Activated CD8-positive, alpha-beta memory T cell treated with anti-CD3 and anti-CD28 coated beads, Interleukin-2, amount 10 ng/mL, durations not matched to agents 7 days and 5 days (primary cell): ENCODE measurements at regions not wholly inside any gene's neighbourhood (a gene's known extent, or its start where the extent isn't known, plus 50 kb on each side); places are given as distances from the start of the nearest gene placed in this dataset.

Source experiments
- ATAC-seq: fragments of 150-1000 bp; cut with Tn5 transposase; one replicate; pipeline ENCODE4 v1.10.0; 2021; ENCODE audit warnings: moderate library complexity
- CTCF ChIA-PET: fragments of 350-600 bp; sonication (Branson Sonifier 250); formaldehyde crosslinking; loops from one replicate; lab custom pipeline; 2021; ENCODE audit warnings: antibody characterized with exemption; lab: Charles Lee
- DNase-seq: peaks from one replicate; pipeline ENCODE4 v3.0.0-alpha.2; 2020
- H3K27ac Mint-ChIP-seq: one replicate; pipeline ENCODE4 v1.8.0; 2021; ENCODE audit warnings: mild to moderate bottlenecking, mixed read lengths
- H3K27me3 Mint-ChIP-seq: one replicate; pipeline ENCODE4 v1.8.0; 2021; ENCODE audit warnings: mixed read lengths
- H3K36me3 Mint-ChIP-seq: one replicate; pipeline ENCODE4 v1.8.0; 2021; ENCODE audit warnings: mild to moderate bottlenecking, mixed read lengths
- H3K4me1 Mint-ChIP-seq: one replicate; pipeline ENCODE4 v1.8.0; 2021; ENCODE audit warnings: mixed read lengths
- H3K4me3 Mint-ChIP-seq: one replicate; pipeline ENCODE4 v1.8.0; 2021; ENCODE audit warnings: mild to moderate bottlenecking, moderate library complexity, mixed read lengths
- H3K9me3 Mint-ChIP-seq: one replicate; pipeline ENCODE4 v1.8.0; 2022; ENCODE audit warnings: low read depth, mixed read lengths

DNA sequence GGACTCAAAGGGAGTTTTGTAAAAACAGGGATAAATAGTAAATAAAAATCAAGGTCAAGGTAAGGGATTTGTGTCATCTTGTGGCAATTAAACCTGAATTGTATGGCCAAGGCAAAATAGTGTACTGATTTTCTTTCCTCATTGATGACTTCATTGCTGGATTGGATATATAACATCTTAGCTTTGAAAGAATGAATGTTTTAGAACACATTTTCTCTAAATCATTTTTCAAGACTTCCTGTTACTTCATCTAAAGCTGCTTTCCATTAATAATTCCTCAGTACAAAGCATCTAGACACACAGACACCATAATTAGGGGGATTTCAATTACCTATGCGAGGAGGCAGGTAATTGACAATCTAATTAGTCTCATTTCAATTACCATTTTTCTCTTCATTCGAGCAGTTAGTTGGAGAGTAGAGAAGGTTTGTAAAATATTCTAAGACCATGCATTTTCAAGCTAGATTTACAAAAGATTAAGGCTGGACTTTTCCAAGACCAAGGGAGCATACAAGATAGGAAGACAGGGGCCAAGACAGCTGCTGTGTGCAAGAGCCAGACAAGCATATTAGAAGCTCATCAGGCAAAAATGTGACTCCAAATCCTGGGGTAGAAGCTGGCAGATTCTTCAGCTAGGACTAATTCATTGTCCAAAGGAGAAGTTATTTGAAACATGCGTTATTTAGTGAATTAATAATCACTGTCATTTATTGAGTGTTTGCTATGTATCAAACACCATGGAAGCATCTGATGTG lies 253.6 kb downstream of the EPHA4 start:
- Mint-ChIP-seq H3K4me3 (no peak overlapping the region), H3K27me3 (peaks cover 4% of the 10 kb centered on the region)
- ATAC-seq, result no peak

DNA sequence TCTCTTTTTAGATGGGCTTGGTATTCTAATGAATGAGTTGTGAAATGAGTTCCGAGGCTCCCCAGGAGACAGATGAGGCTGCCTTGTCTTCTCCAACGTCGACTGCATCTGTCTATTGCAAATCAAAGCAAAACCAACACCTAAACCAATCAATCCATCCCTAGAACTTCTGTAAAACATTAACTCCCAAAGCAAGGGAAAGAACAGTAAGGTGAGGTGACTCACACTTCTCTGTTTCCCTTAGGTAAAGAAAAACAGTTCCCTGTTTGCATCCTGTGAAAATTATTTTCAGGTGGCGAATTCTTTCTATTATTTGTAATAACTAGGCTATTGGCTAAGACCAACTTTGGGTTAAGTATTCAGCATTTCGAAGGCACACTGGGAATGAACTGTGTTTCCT lies 249.4 kb downstream of the EPHA4 start:
- CTCF ChIA-PET, result no interaction called here
- no peak overlapping the region for H3K27ac Mint-ChIP-seq
- H3K4me1 Mint-ChIP-seq, result no peaks in the 10 kb centered on the region
- DNase-seq (no peak), ATAC-seq (no peak)
- H3K4me3 Mint-ChIP-seq, result no peak overlapping the region
- H3K9me3 Mint-ChIP-seq, result peaks cover 2% of the 10 kb centered on the region
- H3K36me3 Mint-ChIP-seq, result no peaks in the 10 kb centered on the region
- peaks cover 4% of the 10 kb centered on the region for H3K27me3 Mint-ChIP-seq

More for the DNA sequence above, 253.6 kb downstream of the EPHA4 start:
- Mint-ChIP-seq H3K36me3 (no peaks in the 10 kb centered on the region), H3K27ac (no peak overlapping the region), H3K9me3 (no peaks in the 10 kb centered on the region), H3K4me1 (no peaks in the 10 kb centered on the region)
- CTCF ChIA-PET, result no interaction called here
- DNase-seq, result no peak

DNA sequence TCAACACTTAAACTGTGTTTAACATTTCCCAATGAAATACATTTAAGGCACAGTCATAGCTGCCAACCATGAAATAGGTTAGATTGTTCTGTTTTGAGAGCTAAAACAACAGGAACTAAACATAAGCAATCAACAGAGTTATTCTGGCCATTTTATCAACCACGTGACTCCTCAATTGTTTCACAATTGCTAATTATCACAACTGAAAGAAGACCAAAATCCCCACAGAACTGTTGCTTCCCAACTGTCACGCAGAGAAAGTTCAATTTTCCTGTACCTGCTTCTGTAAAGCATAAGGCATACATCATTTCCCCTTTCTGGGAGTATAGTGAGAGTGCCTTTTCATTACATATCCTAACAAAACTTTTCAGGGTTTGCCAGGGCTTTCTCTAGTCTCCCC lies 248.6 kb downstream of the EPHA4 start:
- CTCF ChIA-PET, result no interaction called here

DNA sequence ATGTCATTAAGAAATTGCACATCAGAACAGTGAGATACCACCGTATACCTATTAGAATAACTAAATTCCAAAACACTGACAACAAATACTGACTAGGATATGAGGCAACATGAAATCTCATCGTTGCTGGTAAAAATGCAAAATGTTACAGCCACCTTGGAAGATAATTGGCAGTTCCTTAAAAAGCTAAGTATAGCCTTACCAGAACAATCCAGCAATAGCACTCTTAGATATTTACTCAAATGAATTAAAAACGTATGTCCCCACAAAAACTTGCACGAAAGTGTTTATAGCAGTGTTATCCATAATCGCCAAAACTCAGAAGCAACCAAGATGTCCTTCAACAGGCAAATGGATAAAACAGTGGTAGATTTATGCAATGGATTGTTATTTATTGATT lies 241.7 kb downstream of the EPHA4 start:
- peaks cover 2% of the 10 kb centered on the region for H3K9me3 Mint-ChIP-seq
- no peak overlapping the region for H3K27ac Mint-ChIP-seq
- H3K4me3 Mint-ChIP-seq, result no peak overlapping the region
- H3K27me3 Mint-ChIP-seq, result no peaks in the 10 kb centered on the region
- no peak for DNase-seq
- CTCF ChIA-PET, result no interaction called here
- no peak for ATAC-seq
- H3K4me1 Mint-ChIP-seq, result no peaks in the 10 kb centered on the region
- H3K36me3 Mint-ChIP-seq, result no peaks in the 10 kb centered on the region

More for the DNA sequence above, 248.6 kb downstream of the EPHA4 start:
- Mint-ChIP-seq H3K4me1 (no peaks in the 10 kb centered on the region), H3K4me3 (no peak overlapping the region), H3K27ac (no peak overlapping the region), H3K27me3 (peaks cover 2% of the 10 kb centered on the region), H3K36me3 (no peaks in the 10 kb centered on the region), H3K9me3 (peaks cover 2% of the 10 kb centered on the region)
- no peak for ATAC-seq
- no peak for DNase-seq

DNA sequence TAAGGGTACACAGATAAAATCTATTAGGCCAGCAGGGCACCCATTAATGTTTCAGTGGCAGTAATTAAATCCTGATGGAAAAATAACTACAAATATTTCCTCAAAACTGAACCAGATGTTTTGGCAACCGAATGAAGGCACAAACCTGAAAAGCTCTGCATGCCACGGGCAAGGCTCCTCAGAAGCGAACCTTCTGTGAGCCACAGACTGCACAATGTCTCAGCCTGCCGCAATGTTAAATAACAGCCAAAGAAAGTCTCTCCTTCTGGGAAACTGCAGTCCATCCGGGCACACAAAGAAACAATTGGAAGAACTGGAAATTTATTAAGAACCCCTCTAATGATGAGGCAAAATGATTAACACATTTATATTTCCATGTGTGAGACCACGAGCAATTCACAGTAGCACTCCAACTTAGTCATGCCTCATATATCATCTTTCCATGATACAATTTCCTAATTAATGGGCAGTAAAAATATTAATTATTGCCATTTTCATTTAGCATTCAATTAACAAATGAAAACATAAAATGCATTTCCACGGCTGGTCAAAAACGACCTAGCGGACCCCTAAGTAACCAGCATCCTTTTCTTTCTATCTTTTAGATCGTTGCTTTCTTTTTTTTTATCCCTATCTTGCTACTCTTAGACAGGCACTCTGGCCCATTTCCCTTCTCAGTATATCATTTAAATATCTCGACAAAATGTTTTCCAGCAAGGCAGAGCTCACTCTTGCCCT lies 237.5 kb downstream of the EPHA4 start:
- ATAC-seq (no peak), DNase-seq (no peak)
- Mint-ChIP-seq H3K4me3 (no peak overlapping the region), H3K27me3 (no peaks in the 10 kb centered on the region), H3K27ac (no peak overlapping the region), H3K36me3 (no peaks in the 10 kb centered on the region), H3K9me3 (no peaks in the 10 kb centered on the region), H3K4me1 (no peaks in the 10 kb centered on the region)
- CTCF ChIA-PET, result no interaction called here

DNA sequence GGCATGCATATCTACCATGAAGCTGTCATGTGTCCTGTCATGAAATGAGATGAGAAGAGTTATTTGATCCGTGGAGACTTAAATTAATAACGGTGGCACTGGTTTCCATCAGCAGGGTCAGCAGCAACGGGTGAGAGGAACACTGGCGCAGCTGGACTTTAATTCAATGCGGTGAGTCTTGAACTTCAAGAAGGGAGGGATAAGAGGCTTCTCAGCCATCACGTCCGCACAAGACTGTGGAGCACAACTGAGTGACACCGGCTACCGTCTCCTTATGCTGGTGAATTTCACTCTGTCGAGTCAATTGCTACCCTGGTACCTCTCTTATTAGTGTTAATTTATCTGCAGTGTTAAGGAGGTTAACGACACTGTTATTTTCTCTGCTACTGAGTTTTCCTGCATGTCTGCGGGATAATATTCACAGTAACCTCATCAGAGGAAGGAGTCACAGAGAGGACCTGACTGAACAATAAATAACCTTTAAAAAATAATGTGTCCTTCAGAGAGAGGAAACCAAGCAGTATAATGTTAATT lies 236.8 kb downstream of the EPHA4 start:
- H3K36me3 Mint-ChIP-seq, result no peaks in the 10 kb centered on the region
- H3K9me3 Mint-ChIP-seq, result no peaks in the 10 kb centered on the region
- CTCF ChIA-PET, result no interaction called here
- H3K27me3 Mint-ChIP-seq, result no peaks in the 10 kb centered on the region
- no peak overlapping the region for H3K27ac Mint-ChIP-seq
- no peaks in the 10 kb centered on the region for H3K4me1 Mint-ChIP-seq
- ATAC-seq (no peak), DNase-seq (no peak)
- H3K4me3 Mint-ChIP-seq, result no peak overlapping the region

DNA sequence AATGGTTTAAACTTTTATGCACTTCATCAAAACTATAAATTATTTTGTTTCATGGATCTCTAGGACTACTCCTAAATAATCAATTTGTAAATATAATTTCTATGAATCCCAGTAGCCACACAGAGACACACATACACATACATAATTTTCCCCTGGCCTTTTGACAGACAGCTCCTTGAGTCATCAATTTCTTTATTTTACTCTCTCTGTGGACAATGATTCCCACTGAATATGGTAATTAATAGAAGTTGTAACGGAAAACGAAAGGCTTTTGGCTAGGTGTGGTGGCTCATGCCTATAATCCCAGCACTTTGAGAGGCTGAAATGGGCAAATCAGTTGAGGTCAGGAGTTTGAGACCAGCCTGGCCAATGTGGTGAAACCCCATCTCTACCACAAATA lies 235.1 kb downstream of the EPHA4 start:
- Mint-ChIP-seq H3K4me1 (no peaks in the 10 kb centered on the region), H3K27me3 (no peaks in the 10 kb centered on the region), H3K27ac (no peak overlapping the region), H3K4me3 (no peak overlapping the region), H3K9me3 (no peaks in the 10 kb centered on the region), H3K36me3 (no peaks in the 10 kb centered on the region)
- DNase-seq (no peak), ATAC-seq (no peak)
- CTCF ChIA-PET, result interaction anchor here (1.6 kb wide), 1 partner anchor 11 kb away, joined by 3 read pairs; no protein-coding TSS in a partner anchor

DNA sequence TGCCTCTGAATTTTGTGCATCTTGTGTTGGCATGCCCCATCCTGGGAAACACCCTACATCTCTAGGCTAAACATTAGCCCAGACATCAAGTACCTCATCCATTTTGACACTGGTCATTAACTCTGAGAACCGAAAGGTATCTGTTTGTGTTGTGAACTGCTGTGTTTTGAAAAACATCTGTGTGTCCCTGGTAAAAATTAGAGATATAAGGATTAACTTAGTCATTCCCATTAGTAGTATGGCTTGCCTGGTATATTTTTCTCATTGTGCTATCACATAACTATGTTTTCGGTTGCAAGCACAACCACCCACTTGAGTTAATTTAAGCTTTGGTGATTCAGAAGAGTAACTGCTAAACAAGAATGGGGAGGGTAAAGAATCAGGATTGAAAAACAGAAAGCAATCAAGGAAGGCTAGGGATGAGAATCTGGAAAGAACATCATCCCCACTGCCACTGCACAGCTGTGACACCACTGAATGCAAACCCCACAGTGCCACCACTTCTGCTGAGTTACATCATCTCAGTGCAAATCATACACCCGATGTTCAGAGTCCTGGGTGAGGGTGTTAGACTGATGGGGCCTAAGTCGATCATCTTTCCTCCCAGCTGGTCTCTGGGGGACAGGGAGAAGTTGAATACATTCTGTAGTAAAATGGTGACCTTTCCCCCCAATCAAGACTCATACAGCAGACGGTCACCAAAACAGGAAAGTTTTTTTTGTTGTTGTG lies 234.0 kb downstream of the EPHA4 start:
- no peak overlapping the region for H3K4me3 Mint-ChIP-seq
- no peaks in the 10 kb centered on the region for H3K36me3 Mint-ChIP-seq
- no peaks in the 10 kb centered on the region for H3K4me1 Mint-ChIP-seq
- H3K27me3 Mint-ChIP-seq, result no peaks in the 10 kb centered on the region
- no peak overlapping the region for H3K27ac Mint-ChIP-seq
- no peaks in the 10 kb centered on the region for H3K9me3 Mint-ChIP-seq
- CTCF ChIA-PET, result no interaction called here
- no peak for DNase-seq
- no peak for ATAC-seq

DNA sequence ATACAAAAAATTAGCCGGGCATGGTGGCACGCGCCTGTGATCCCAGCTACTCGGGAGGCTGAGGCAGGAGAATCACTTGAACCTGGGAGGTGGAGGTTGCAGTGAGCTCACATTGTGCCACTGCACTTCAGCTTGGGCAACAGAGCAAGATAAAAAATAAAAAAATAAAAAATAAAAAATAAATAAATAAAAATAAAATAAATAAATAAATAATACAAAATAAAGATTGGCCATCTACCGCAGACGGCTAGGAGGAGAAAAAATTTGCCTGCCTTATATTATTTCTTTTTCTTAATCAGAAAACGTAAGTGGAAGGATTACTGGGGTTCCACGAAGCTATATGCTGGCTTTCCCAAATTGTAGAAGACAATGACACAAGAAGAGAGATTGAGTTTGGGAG lies 229.7 kb downstream of the EPHA4 start:
- DNase-seq (no peak), ATAC-seq (no peak)
- H3K36me3 Mint-ChIP-seq, result no peaks in the 10 kb centered on the region
- no peaks in the 10 kb centered on the region for H3K4me1 Mint-ChIP-seq
- no peak overlapping the region for H3K4me3 Mint-ChIP-seq
- peaks cover 3% of the 10 kb centered on the region for H3K27me3 Mint-ChIP-seq
- no peak overlapping the region for H3K27ac Mint-ChIP-seq
- CTCF ChIA-PET, result no interaction called here
- no peaks in the 10 kb centered on the region for H3K9me3 Mint-ChIP-seq

DNA sequence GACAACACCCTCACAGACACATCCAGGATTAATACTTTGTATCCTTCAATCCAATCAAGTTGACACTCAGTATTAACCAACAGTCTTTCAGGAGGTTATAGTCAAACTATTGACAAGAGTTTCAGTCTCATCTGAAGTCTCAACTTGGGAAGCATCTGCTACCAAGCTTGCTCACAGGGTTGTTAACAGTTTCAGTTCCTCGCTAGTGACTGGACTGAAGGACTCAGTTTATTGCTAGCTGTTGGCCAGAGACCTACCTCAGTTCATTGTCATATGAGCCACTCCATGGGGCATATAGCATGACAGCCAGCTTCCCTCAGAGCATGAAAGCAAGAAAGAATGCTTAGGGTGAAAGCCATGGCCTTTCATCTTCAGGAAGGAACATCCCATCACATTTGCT lies 228.6 kb downstream of the EPHA4 start:
- H3K4me3 Mint-ChIP-seq, result no peak overlapping the region
- peaks cover 3% of the 10 kb centered on the region for H3K27me3 Mint-ChIP-seq
- ATAC-seq, result no peak
- H3K36me3 Mint-ChIP-seq, result no peaks in the 10 kb centered on the region
- no peak overlapping the region for H3K27ac Mint-ChIP-seq
- CTCF ChIA-PET, result no interaction called here
- no peak for DNase-seq
- no peaks in the 10 kb centered on the region for H3K4me1 Mint-ChIP-seq
- H3K9me3 Mint-ChIP-seq, result no peaks in the 10 kb centered on the region

DNA sequence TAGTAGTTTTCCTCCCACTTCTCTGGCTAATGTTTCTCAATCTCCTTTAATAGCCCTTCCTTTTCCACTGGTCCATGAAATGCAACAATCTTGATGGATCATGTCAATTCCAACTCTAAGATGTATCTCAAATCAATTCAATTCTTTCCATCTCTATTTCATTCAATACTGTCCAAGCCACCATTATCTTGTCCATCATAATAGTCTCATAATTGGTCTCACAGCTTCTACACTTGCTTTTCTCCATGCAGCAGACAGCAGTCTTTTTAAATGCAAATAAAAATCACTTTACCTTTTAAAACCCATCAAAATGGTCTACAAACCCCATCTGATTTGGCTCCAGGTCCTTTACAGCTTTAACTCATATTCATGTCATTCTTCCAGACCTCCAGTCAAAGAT lies 226.6 kb downstream of the EPHA4 start:
- no peak for ATAC-seq
- H3K36me3 Mint-ChIP-seq, result no peaks in the 10 kb centered on the region
- CTCF ChIA-PET, result no interaction called here

DNA sequence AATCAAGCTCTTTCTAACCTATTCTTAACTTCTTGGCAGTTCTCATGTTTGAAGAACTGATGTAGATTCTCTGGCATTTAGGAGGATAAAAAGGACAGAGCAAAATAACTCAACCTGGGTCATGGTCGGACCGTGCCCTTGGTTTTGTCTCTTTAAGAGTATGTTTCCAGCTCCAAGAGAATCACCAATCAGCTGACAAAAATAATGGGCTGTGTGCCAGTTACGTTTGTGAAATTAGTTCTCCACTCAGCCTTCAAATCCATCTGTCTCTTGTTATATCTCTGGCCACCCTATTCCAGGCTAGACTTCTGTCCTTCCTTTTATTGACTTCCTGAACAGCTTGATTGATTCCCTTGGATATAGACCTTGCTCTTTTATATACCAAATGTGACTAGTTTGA lies 225.7 kb downstream of the EPHA4 start:
- Mint-ChIP-seq H3K4me3 (no peak overlapping the region), H3K9me3 (no peaks in the 10 kb centered on the region), H3K36me3 (no peaks in the 10 kb centered on the region), H3K27ac (no peak overlapping the region), H3K27me3 (peaks cover 7% of the 10 kb centered on the region), H3K4me1 (no peaks in the 10 kb centered on the region)
- CTCF ChIA-PET, result no interaction called here
- no peak for DNase-seq
- no peak for ATAC-seq

More for the DNA sequence above, 226.6 kb downstream of the EPHA4 start:
- DNase-seq, result no peak
- Mint-ChIP-seq H3K9me3 (no peaks in the 10 kb centered on the region), H3K4me1 (no peaks in the 10 kb centered on the region), H3K27me3 (peaks cover 7% of the 10 kb centered on the region), H3K27ac (no peak overlapping the region), H3K4me3 (no peak overlapping the region)

DNA sequence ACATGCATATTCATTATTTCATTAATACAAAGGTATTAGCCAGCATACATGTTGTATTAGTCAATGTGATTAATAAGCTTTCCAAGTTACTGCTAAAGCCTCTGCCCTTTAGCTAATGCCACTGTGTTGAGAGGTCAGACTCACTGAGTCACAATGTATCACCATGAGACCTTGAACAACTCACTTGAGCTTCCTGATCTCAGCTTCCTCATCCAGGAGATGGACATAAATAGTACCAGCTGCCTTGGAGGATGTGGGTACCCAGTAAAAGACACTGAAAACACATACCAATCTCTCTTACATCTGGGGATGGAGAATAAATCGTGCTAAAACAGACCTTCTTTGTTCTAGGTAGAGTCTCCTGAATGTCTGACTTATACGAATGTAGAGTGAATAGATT lies 224.6 kb downstream of the EPHA4 start:
- no peaks in the 10 kb centered on the region for H3K4me1 Mint-ChIP-seq
- H3K9me3 Mint-ChIP-seq, result no peaks in the 10 kb centered on the region
- no peaks in the 10 kb centered on the region for H3K36me3 Mint-ChIP-seq
- H3K27ac Mint-ChIP-seq, result no peak overlapping the region
- peaks cover 10% of the 10 kb centered on the region for H3K27me3 Mint-ChIP-seq
- CTCF ChIA-PET, result interaction anchor here (1.3 kb wide), 1 partner anchor 11 kb away, joined by 3 read pairs; no protein-coding TSS in a partner anchor
- no peak overlapping the region for H3K4me3 Mint-ChIP-seq
- DNase-seq, result no peak
- ATAC-seq, result no peak
